ENCODE measurements at regions not wholly inside any gene's neighbourhood (a gene's known extent, or its start where the extent isn't known, plus 50 kb on each side); places are given as distances from the start of the nearest gene placed in this dataset.
A peak's percentile ranks its signal among the peaks of the same experiment; 100 is the strongest.
"Not testable (repeated sequence)": the region's sequence is repeated elsewhere in the genome, so short reads cannot be mapped to it uniquely, and the experiment has no call there.

- CTCF ChIA-PET = no interaction called here
- BruUV-seq (replicated peaks) = no TSS peak
These were observed 499.3 kb downstream of the PID1 start for GRCh38 chr2:228771774-228772173.

GRCh38 chr2:228771315-228771714, 499.8 kb downstream of the PID1 start:
- no TSS peak for BruUV-seq (replicated peaks)
- intact Hi-C loops (cut with micrococcal nuclease) = no loop called here
- Histone ChIP-seq H3K9ac (ENCODE audit: low read length) (no peak overlapping the region), H3K36me3 (ENCODE audit: low read depth, low read length) (no peaks in the 10 kb centered on the region), H3K9me3 (ENCODE audit: low read length) (no peaks in the 10 kb centered on the region), H2AFZ (ENCODE audit: low read length) (no peak overlapping the region), H4K20me1 (ENCODE audit: low read length) (no peaks in the 10 kb centered on the region), H3K27ac (ENCODE audit: low read length) (no peak overlapping the region), H3K9me2 (replicated peaks; ENCODE audit: low read length) (no peaks in the 10 kb centered on the region), H3F3A (ENCODE audit: low read length, unreplicated experiment) (no peaks in the 10 kb centered on the region), H3K79me2 (ENCODE audit: low read length) (no peaks in the 10 kb centered on the region), H3K4me1 (ENCODE audit: insufficient read depth, low read length) (peaks cover 5% of the 10 kb centered on the region; the same call in 1 of the 2 replicates), H3K27me3 (ENCODE audit: low read length) (0 out of 2 replicates have a peak, but pooled peaks cover 17% of the 10 kb centered on the region), H3K4me3 (ENCODE audit: low read length) (no peak overlapping the region), H3K4me2 (ENCODE audit: low read length) (no peak overlapping the region)
- ChIA-PET CTCF (no interaction called here), POLR2A (ENCODE audit: unreplicated experiment) (no interaction called here)
- ATAC-seq = no peak
- DNase-seq = no peak
- no peak for TF ChIP-seq EZH2 (IDR thresholded peaks at IDR 0.05; ENCODE audit: low read length, unreplicated experiment)
- no peak for TF ChIP-seq EZH2phosphoT487 (IDR thresholded peaks at IDR 0.05; ENCODE audit: borderline replicate concordance, low read length)

More at GRCh38 chr2:228771774-228772173, 499.3 kb downstream of the PID1 start:
- Histone ChIP-seq H3K9me2 (replicated peaks; ENCODE audit: low read length) (no peaks in the 10 kb centered on the region), H3K36me3 (ENCODE audit: low read depth, low read length) (no peaks in the 10 kb centered on the region), H3F3A (ENCODE audit: low read length, unreplicated experiment) (no peaks in the 10 kb centered on the region), H4K20me1 (ENCODE audit: low read length) (no peaks in the 10 kb centered on the region), H3K79me2 (ENCODE audit: low read length) (no peaks in the 10 kb centered on the region), H3K9me3 (ENCODE audit: low read length) (no peaks in the 10 kb centered on the region), H3K27ac (ENCODE audit: low read length) (no peak overlapping the region), H3K4me2 (ENCODE audit: low read length) (no peak overlapping the region), H3K4me1 (ENCODE audit: insufficient read depth, low read length) (peaks cover 5% of the 10 kb centered on the region; the same call in 1 of the 2 replicates), H3K9ac (ENCODE audit: low read length) (no peak overlapping the region), H2AFZ (ENCODE audit: low read length) (no peak overlapping the region), H3K4me3 (ENCODE audit: low read length) (no peak overlapping the region), H3K27me3 (ENCODE audit: low read length) (0 out of 2 replicates have a peak, but pooled peaks cover 17% of the 10 kb centered on the region)
- no peak for ATAC-seq
- POLR2A ChIA-PET (ENCODE audit: unreplicated experiment) = no interaction called here
- TF ChIP-seq EZH2 (IDR thresholded peaks at IDR 0.05; ENCODE audit: low read length, unreplicated experiment) (no peak), CTCF (conservative IDR thresholded peaks at IDR 0.05; ENCODE audit: low read depth, low read length) (no peak), EZH2phosphoT487 (IDR thresholded peaks at IDR 0.05; ENCODE audit: borderline replicate concordance, low read length) (no peak)
- no peak for DNase-seq
- intact Hi-C loops (cut with micrococcal nuclease) = no loop called here

GRCh38 chr2:228768818-228769217, 502.3 kb downstream of the PID1 start:
- intact Hi-C loops (cut with micrococcal nuclease) = no loop called here
- no peak overlapping the region for H3K4me2 ChIP-seq (ENCODE audit: low read length)
- H2AFZ ChIP-seq (ENCODE audit: low read length) = no peak overlapping the region
- no peaks in the 10 kb centered on the region for H3F3A ChIP-seq (ENCODE audit: low read length, unreplicated experiment)
- CTCF ChIA-PET = no interaction called here
- POLR2A ChIA-PET (ENCODE audit: unreplicated experiment) = no interaction called here
- ATAC-seq (peak; percentile 77), DNase-seq (peak; percentile 72)
- H3K27me3 ChIP-seq (ENCODE audit: low read length) = 0 out of 2 replicates have a peak, but pooled peaks cover 11% of the 10 kb centered on the region
- no peak overlapping the region for H3K27ac ChIP-seq (ENCODE audit: low read length)
- H4K20me1 ChIP-seq (ENCODE audit: low read length) = no peaks in the 10 kb centered on the region
- no peaks in the 10 kb centered on the region for H3K36me3 ChIP-seq (ENCODE audit: low read depth, low read length)
- H3K9ac ChIP-seq (ENCODE audit: low read length) = no peak overlapping the region
- no peak for TF ChIP-seq CTCF (conservative IDR thresholded peaks at IDR 0.05; ENCODE audit: low read depth, low read length)
- no peak for TF ChIP-seq EZH2phosphoT487 (IDR thresholded peaks at IDR 0.05; ENCODE audit: borderline replicate concordance, low read length)
- no peak for TF ChIP-seq EZH2 (IDR thresholded peaks at IDR 0.05; ENCODE audit: low read length, unreplicated experiment)
- H3K4me1 ChIP-seq (ENCODE audit: insufficient read depth, low read length) = peaks cover 5% of the 10 kb centered on the region; the same call in 1 of the 2 replicates
- no peak overlapping the region for H3K4me3 ChIP-seq (ENCODE audit: low read length)
- BruUV-seq (replicated peaks) = no TSS peak
- no peaks in the 10 kb centered on the region for H3K9me2 ChIP-seq (replicated peaks; ENCODE audit: low read length)
- H3K79me2 ChIP-seq (ENCODE audit: low read length) = no peaks in the 10 kb centered on the region
- no peaks in the 10 kb centered on the region for H3K9me3 ChIP-seq (ENCODE audit: low read length)

GRCh38 chr2:228768141-228768540, 502.9 kb downstream of the PID1 start:
- H3K4me3 ChIP-seq (ENCODE audit: low read length); H3K9ac ChIP-seq (ENCODE audit: low read length); ATAC-seq; H3K9me3 ChIP-seq (ENCODE audit: low read length); H3K9me2 ChIP-seq (replicated peaks; ENCODE audit: low read length); H3F3A ChIP-seq (ENCODE audit: low read length, unreplicated experiment); H3K27ac ChIP-seq (ENCODE audit: low read length); DNase-seq; POLR2A ChIA-PET (ENCODE audit: unreplicated experiment); CTCF ChIA-PET; H3K79me2 ChIP-seq (ENCODE audit: low read length); H3K4me1 ChIP-seq (ENCODE audit: insufficient read depth, low read length); intact Hi-C loops (cut with micrococcal nuclease); H3K4me2 ChIP-seq (ENCODE audit: low read length); H2AFZ ChIP-seq (ENCODE audit: low read length); BruUV-seq (replicated peaks); H4K20me1 ChIP-seq (ENCODE audit: low read length); H3K36me3 ChIP-seq (ENCODE audit: low read depth, low read length): not testable (repeated sequence)
- H3K27me3 ChIP-seq (ENCODE audit: low read length) = peaks cover 13% of the 10 kb centered on the region; the same call in 1 of the 2 replicates
